ENCODE measurements at regions not wholly inside any gene's neighbourhood (a gene's known extent, or its start where the extent isn't known, plus 50 kb on each side); places are given as distances from the start of the nearest gene placed in this dataset.

DNA sequence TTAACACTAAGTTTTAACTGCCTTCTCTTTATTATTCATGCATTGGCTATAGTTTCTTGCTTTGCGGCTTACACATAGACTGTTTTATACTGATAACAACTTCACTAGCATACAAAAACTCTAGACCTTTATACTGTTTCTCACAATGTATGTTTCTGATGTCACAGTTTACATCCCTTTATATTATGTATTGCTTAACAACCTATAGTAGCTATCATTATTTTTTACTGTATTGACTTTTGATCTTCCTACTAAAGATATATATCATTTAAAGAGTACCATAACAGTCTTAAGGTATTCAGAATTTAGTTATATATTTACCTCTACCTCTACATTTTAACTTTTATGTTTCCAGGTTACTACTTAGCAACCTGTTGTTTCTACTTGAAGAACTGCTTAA lies 543.3 kb upstream of the ARGLU1 start:
- H3K23ac ChIP-seq (ENCODE audit: insufficient read length, low read depth, low read length): no peak overlapping the region
- H3K27me3 ChIP-seq (ENCODE audit: insufficient read depth, low read length): no peaks in the 10 kb centered on the region
- no peaks in the 10 kb centered on the region for H3K79me2 ChIP-seq (ENCODE audit: insufficient read depth, low read length)
- H4K8ac ChIP-seq (replicated peaks; ENCODE audit: insufficient read length, low read depth, low read length): no peak overlapping the region
- H3K18ac ChIP-seq (ENCODE audit: insufficient read length, low read depth, low read length): no peak overlapping the region
- no CpG with 5 or more reads among the region's 1 CpG for WGBS (ENCODE audit: extremely low coverage, insufficient read length, low lambda C conversion rate)
- no peaks in the 10 kb centered on the region for H3K27me3 Mint-ChIP-seq (ENCODE audit: low read depth)
- H3K9me3 Mint-ChIP-seq: peaks cover 12 to 14% of the 10 kb centered on the region in 2 experiments
- H3K4me2 ChIP-seq (ENCODE audit: insufficient read depth, insufficient read length, low read length): no peak overlapping the region
- no peak overlapping the region for H4K91ac ChIP-seq (ENCODE audit: insufficient read length, low read depth, low read length)
- H3K4me1 ChIP-seq (ENCODE audit: insufficient read depth, low read length): no peaks in the 10 kb centered on the region
- H2BK12ac ChIP-seq (ENCODE audit: insufficient read length, low read depth, low read length): no peak overlapping the region
- peaks cover 8 to 9% of the 10 kb centered on the region in 2 experiments for H3K4me1 Mint-ChIP-seq
- no peak overlapping the region for H2BK5ac ChIP-seq (ENCODE audit: insufficient read length, low read length)
- no peak overlapping the region for H3K56ac ChIP-seq (ENCODE audit: insufficient read length, low read depth, low read length)
- H3K27ac Mint-ChIP-seq: no peak overlapping the region
- H4K20me1 ChIP-seq (ENCODE audit: control insufficient read depth, insufficient read depth, insufficient read length): no peaks in the 10 kb centered on the region
- no peak for DNase-seq
- H3K23me2 ChIP-seq (ENCODE audit: insufficient read length, low read depth, low read length, poor library complexity, severe bottlenecking): no peaks in the 10 kb centered on the region
- H2BK120ac ChIP-seq (ENCODE audit: low read depth, low read length, poor library complexity, severe bottlenecking): no peak overlapping the region
- TF ChIP-seq, protein P1, sequence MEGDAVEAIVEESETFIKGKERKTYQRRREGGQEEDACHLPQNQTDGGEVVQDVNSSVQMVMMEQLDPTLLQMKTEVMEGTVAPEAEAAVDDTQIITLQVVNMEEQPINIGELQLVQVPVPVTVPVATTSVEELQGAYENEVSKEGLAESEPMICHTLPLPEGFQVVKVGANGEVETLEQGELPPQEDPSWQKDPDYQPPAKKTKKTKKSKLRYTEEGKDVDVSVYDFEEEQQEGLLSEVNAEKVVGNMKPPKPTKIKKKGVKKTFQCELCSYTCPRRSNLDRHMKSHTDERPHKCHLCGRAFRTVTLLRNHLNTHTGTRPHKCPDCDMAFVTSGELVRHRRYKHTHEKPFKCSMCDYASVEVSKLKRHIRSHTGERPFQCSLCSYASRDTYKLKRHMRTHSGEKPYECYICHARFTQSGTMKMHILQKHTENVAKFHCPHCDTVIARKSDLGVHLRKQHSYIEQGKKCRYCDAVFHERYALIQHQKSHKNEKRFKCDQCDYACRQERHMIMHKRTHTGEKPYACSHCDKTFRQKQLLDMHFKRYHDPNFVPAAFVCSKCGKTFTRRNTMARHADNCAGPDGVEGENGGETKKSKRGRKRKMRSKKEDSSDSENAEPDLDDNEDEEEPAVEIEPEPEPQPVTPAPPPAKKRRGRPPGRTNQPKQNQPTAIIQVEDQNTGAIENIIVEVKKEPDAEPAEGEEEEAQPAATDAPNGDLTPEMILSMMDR (conservative IDR thresholded peaks at IDR 0.05): no peak
- H3K79me1 ChIP-seq (ENCODE audit: insufficient read depth, low read depth, low read length, poor library complexity, severe bottlenecking): no peaks in the 10 kb centered on the region
- H3T11ph ChIP-seq (ENCODE audit: low read length): no peak overlapping the region
- H3K14ac ChIP-seq (ENCODE audit: insufficient read depth, low read length): no peak overlapping the region
- H3K4ac ChIP-seq (ENCODE audit: low read depth, low read length): no peak overlapping the region
- H3K4me3 Mint-ChIP-seq: no peak overlapping the region
- H3K9me3 ChIP-seq (ENCODE audit: control insufficient read depth, low read depth, low read length): no peaks in the 10 kb centered on the region
- H3K36me3 Mint-ChIP-seq (ENCODE audit: insufficient read depth in 1 of 3, low read depth in 3 of 3): peaks cover 0 to 13% (median 3%) of the 10 kb centered on the region in 3 experiments; a peak in 4 of 7 replicates
- no peak overlapping the region for H3K9ac ChIP-seq (ENCODE audit: extremely low read depth, insufficient read length, low read length)
- H2AK5ac ChIP-seq (ENCODE audit: insufficient read length, low read length): no peak overlapping the region
- no peak overlapping the region for H3K27ac ChIP-seq (ENCODE audit: insufficient read length, low read depth, low read length)
- no peak overlapping the region for H2BK20ac ChIP-seq (ENCODE audit: low read depth, low read length, poor library complexity, severe bottlenecking)
- H4K5ac ChIP-seq (ENCODE audit: insufficient read length, low read depth, low read length): no peak overlapping the region
- no peak overlapping the region for H2BK15ac ChIP-seq (ENCODE audit: low read depth, low read length)
- H2AFZ ChIP-seq (ENCODE audit: low read length): no peak overlapping the region

Data from H9 (cell line).